H9 (cell line): ENCODE measurements at regions not wholly inside any gene's neighbourhood (a gene's known extent, or its start where the extent isn't known, plus 50 kb on each side); places are given as distances from the start of the nearest gene placed in this dataset.

ENCODE experiments used
- DNase-seq: peaks from one replicate; pipeline ENCODE4 v3.0.0-alpha.2; 2017
- H2AFZ ChIP-seq: one replicate; pipeline ENCODE4 v1.6.1; 2013; ENCODE audit warnings: mild to moderate bottlenecking, low read length, control low read depth, moderate library complexity
- H2AK5ac ChIP-seq: 2 replicates; pipeline ENCODE4 v1.6.1; 2013; ENCODE audit warnings: low read length, control low read depth, mixed read lengths; ENCODE audit not compliant: insufficient read length
- H2BK120ac ChIP-seq: one replicate; pipeline ENCODE4 v1.6.1; 2013; ENCODE audit warnings: low read depth, mild to moderate bottlenecking, low read length, control low read depth, inconsistent platforms; ENCODE audit not compliant: poor library complexity, severe bottlenecking
- H2BK12ac ChIP-seq: 2 replicates; pipeline ENCODE4 v1.6.1; 2013; ENCODE audit warnings: low read length, control low read depth, mixed read lengths, low read depth; ENCODE audit not compliant: insufficient read length
- H2BK15ac ChIP-seq: 2 replicates; pipeline ENCODE4 v1.6.1; 2013; ENCODE audit warnings: low read depth, low read length, control low read depth
- H2BK20ac ChIP-seq: one replicate; pipeline ENCODE4 v1.6.1; 2013; ENCODE audit warnings: low read depth, mild to moderate bottlenecking, low read length, control low read depth, inconsistent platforms; ENCODE audit not compliant: poor library complexity, severe bottlenecking
- H2BK5ac ChIP-seq: 2 replicates; pipeline ENCODE4 v1.6.1; 2013; ENCODE audit warnings: low read length, control low read depth, mixed read lengths; ENCODE audit not compliant: insufficient read length
- H3K14ac ChIP-seq: 2 replicates; pipeline ENCODE4 v1.6.1; 2013; ENCODE audit warnings: low read length, control low read depth; ENCODE audit not compliant: insufficient read depth
- H3K18ac ChIP-seq: 2 replicates; pipeline ENCODE4 v1.6.1; 2013; ENCODE audit warnings: low read depth, mild to moderate bottlenecking, mixed read lengths, low read length, control low read depth; ENCODE audit not compliant: insufficient read length
- H3K23ac ChIP-seq: 2 replicates; pipeline ENCODE4 v1.6.1; 2013; ENCODE audit warnings: low read length, control low read depth, mixed read lengths, low read depth; ENCODE audit not compliant: insufficient read length
- H3K23me2 ChIP-seq: 2 replicates; pipeline ENCODE4 v1.6.1; 2013; ENCODE audit warnings: low read depth, mild to moderate bottlenecking, mixed read lengths, low read length, control low read depth; ENCODE audit not compliant: insufficient read length, poor library complexity, severe bottlenecking
- H3K27ac ChIP-seq: 2 replicates; pipeline ENCODE4 v1.5.1; 2013; ENCODE audit warnings: low read length, control low read depth, mixed read lengths, low read depth; ENCODE audit not compliant: insufficient read length
- H3K27me3 ChIP-seq: 2 replicates; pipeline ENCODE4 v1.6.1; 2013; ENCODE audit warnings: low read length, control low read depth, inconsistent platforms; ENCODE audit not compliant: insufficient read depth
- H3K4ac ChIP-seq: 2 replicates; pipeline ENCODE4 v1.6.1; 2013; ENCODE audit warnings: low read depth, mild to moderate bottlenecking, control low read depth, inconsistent platforms, low read length, moderate library complexity
- H3K4me1 ChIP-seq: 2 replicates; pipeline ENCODE4 v1.6.1; 2013; ENCODE audit warnings: low read length, control low read depth, inconsistent platforms; ENCODE audit not compliant: insufficient read depth
- H3K4me2 ChIP-seq: 2 replicates; pipeline ENCODE4 v1.6.1; 2013; ENCODE audit warnings: low read length, control low read depth, mixed read lengths; ENCODE audit not compliant: insufficient read length, insufficient read depth
- H3K56ac ChIP-seq: 2 replicates; pipeline ENCODE4 v1.6.1; 2013; ENCODE audit warnings: low read depth, mild to moderate bottlenecking, mixed read lengths, low read length, control low read depth; ENCODE audit not compliant: insufficient read length
- H3K79me1 ChIP-seq: 2 replicates; pipeline ENCODE4 v1.6.1; 2013; ENCODE audit warnings: low read depth, mild to moderate bottlenecking, moderate library complexity, low read length, control low read depth, inconsistent platforms; ENCODE audit not compliant: insufficient read depth, poor library complexity, severe bottlenecking
- H3K79me2 ChIP-seq: 2 replicates; pipeline ENCODE4 v1.6.1; 2013; ENCODE audit warnings: low read length, control low read depth, inconsistent platforms; ENCODE audit not compliant: insufficient read depth
- H3K9ac ChIP-seq: 2 replicates; pipeline ENCODE4 v1.6.1; 2013; ENCODE audit warnings: low read length, control low read depth, mixed read lengths; ENCODE audit not compliant: insufficient read length; ENCODE audit errors: extremely low read depth
- H3K9me3 ChIP-seq: one replicate; pipeline ENCODE4 v1.6.1; 2013; ENCODE audit warnings: low read depth, low read length, inconsistent platforms; ENCODE audit not compliant: control insufficient read depth
- H3T11ph ChIP-seq: one replicate; pipeline ENCODE4 v1.6.1; 2013; ENCODE audit warnings: mild to moderate bottlenecking, low read length, control low read depth, inconsistent platforms
- H4K20me1 ChIP-seq: one replicate; pipeline ENCODE4 v1.6.1; 2013; ENCODE audit not compliant: control insufficient read depth, insufficient read length, insufficient read depth
- H4K5ac ChIP-seq: 2 replicates; pipeline ENCODE4 v1.6.1; 2013; ENCODE audit warnings: low read depth, mild to moderate bottlenecking, mixed read lengths, low read length, control low read depth; ENCODE audit not compliant: insufficient read length
- H4K8ac ChIP-seq: replicated peaks from 2 replicates; pipeline ENCODE4 v1.6.1; 2013; ENCODE audit warnings: low read length, control low read depth, mixed read lengths, low read depth; ENCODE audit not compliant: insufficient read length
- H4K91ac ChIP-seq: 2 replicates; pipeline ENCODE4 v1.6.1; 2013; ENCODE audit warnings: low read depth, mild to moderate bottlenecking, moderate library complexity, mixed read lengths, low read length, control low read depth; ENCODE audit not compliant: insufficient read length
- H3K27ac Mint-ChIP-seq, 3 experiments: 2 replicates in 2 of 3; 3 replicates in 1 of 3; pipeline ENCODE4 v1.8.0; 2020 to 2021; ENCODE audit warnings: mixed read lengths in 3 of 3, mild to moderate bottlenecking in 1 of 3, moderate library complexity in 1 of 3
- H3K27me3 Mint-ChIP-seq: 2 replicates; pipeline ENCODE4 v1.8.0; 2021; ENCODE audit warnings: low read depth, mild to moderate bottlenecking, moderate library complexity, mixed read lengths
- H3K36me3 Mint-ChIP-seq, 3 experiments: 2 replicates in 2 of 3; 3 replicates in 1 of 3; pipeline ENCODE4 v1.8.0; 2020 to 2021; ENCODE audit warnings: low read depth in 3 of 3, mixed read lengths in 3 of 3; ENCODE audit not compliant: insufficient read depth in 1 of 3
- H3K4me1 Mint-ChIP-seq, 2 experiments: 2 replicates each; pipeline ENCODE4 v1.8.0; 2020; ENCODE audit warnings: mixed read lengths in 2 of 2
- H3K4me3 Mint-ChIP-seq, 2 experiments: 2 replicates in 1 of 2; 3 replicates in 1 of 2; pipeline ENCODE4 v1.8.0; 2020 to 2021; ENCODE audit warnings: mild to moderate bottlenecking in 2 of 2, mixed read lengths in 2 of 2, moderate library complexity in 1 of 2
- H3K9me3 Mint-ChIP-seq, 2 experiments: 2 replicates in 1 of 2; 3 replicates in 1 of 2; pipeline ENCODE4 v1.8.0; 2020; ENCODE audit warnings: mild to moderate bottlenecking in 2 of 2, mixed read lengths in 2 of 2, moderate library complexity in 1 of 2
- CTCF ChIP-seq: fragments of 200-600 bp; sonication (generic); conservative IDR thresholded peaks from 3 replicates; pipeline ENCODE4 v1.8.0; 2021; ENCODE audit warnings: antibody characterized with exemption, mild to moderate bottlenecking
- WGBS: extraction: QIAGEN DNeasy Blood & Tissue Kit; methylation state at CpG from one replicate; pipeline ENCODE4 v1.1.7; 2013; ENCODE audit warnings: missing lambda C conversion rate, low lambda C conversion rate, mixed read lengths; ENCODE audit not compliant: insufficient read length; ENCODE audit errors: extremely low coverage; 5-methylcytosine and 5-hydroxymethylcytosine counted together

- Histone ChIP-seq H2BK5ac (no peak overlapping the region), H2AK5ac (no peak overlapping the region), H2BK12ac (no peak overlapping the region), H3K27ac (no peak overlapping the region), H4K5ac (no peak overlapping the region), H3K9ac (no peak overlapping the region), H2BK20ac (no peak overlapping the region), H2AFZ (no peak overlapping the region), H3K56ac (no peak overlapping the region), H2BK15ac (no peak overlapping the region), H3K23ac (no peak overlapping the region), H3K79me1 (no peaks in the 10 kb centered on the region), H4K20me1 (no peaks in the 10 kb centered on the region), H3K18ac (no peak overlapping the region), H4K8ac (no peak overlapping the region), H3K79me2 (no peaks in the 10 kb centered on the region), H3K14ac (no peak overlapping the region), H3K27me3 (no peaks in the 10 kb centered on the region), H2BK120ac (no peak overlapping the region), H3K4me1 (no peaks in the 10 kb centered on the region), H3K9me3 (no peaks in the 10 kb centered on the region), H3K23me2 (no peaks in the 10 kb centered on the region), H3K4ac (no peak overlapping the region), H3K4me2 (no peak overlapping the region), H3T11ph (no peak overlapping the region), H4K91ac (no peak overlapping the region)
- no CpG with 5 or more reads among the region's 2 CpGs for WGBS
- no peak overlapping the region for H3K27ac Mint-ChIP-seq
- H3K27me3 Mint-ChIP-seq = peaks cover 5% of the 10 kb centered on the region; the same call in 1 of the 2 replicates
- TF ChIP-seq CTCF = no peak
- DNase-seq = no peak
- H3K36me3 Mint-ChIP-seq = peaks cover 3 to 4% (median 3%) of the 10 kb centered on the region in 3 experiments; a peak in 4 of 7 replicates
- no peak overlapping the region for H3K4me3 Mint-ChIP-seq
- H3K9me3 Mint-ChIP-seq = peaks cover 9 to 15% of the 10 kb centered on the region in 2 experiments
- H3K4me1 Mint-ChIP-seq = no peaks in the 10 kb centered on the region
Observed at GRCh38 chr2:67986258-67986657, 76.5 kb downstream of the C1D start.
